NB4 (cell line): ENCODE measurements at regions not wholly inside any gene's neighbourhood (a gene's known extent, or its start where the extent isn't known, plus 50 kb on each side); places are given as distances from the start of the nearest gene placed in this dataset.

Experiments used
- CTCF ChIP-seq: IDR thresholded peaks from one replicate; pipeline ENCODE4 v1.5.1; 2012; ENCODE audit warnings: low read depth, low read length
- MAX ChIP-seq: IDR thresholded peaks from 2 replicates; pipeline ENCODE4 v1.6.1; 2011; ENCODE audit warnings: low read depth, low read length
- POLR2A ChIP-seq: IDR thresholded peaks from 2 replicates; pipeline ENCODE4 v1.6.1; 2011; ENCODE audit warnings: mild to moderate bottlenecking; ENCODE audit not compliant: insufficient read length; ENCODE audit errors: extremely low read depth

GRCh38 chr17:20783091-20783490, 203.6 kb downstream of the CDRT15L2 start:
- no peak for TF ChIP-seq CTCF
- no peak for TF ChIP-seq POLR2A
- no peak for TF ChIP-seq MAX
